Caco-2 (cell line): ENCODE measurements at regions not wholly inside any gene's neighbourhood (a gene's known extent, or its start where the extent isn't known, plus 50 kb on each side); places are given as distances from the start of the nearest gene placed in this dataset.

Experiments
- BruUV-seq: library from RNA; stranded (reverse); fragments of 400-500 nt; replicated peaks from 2 replicates; lab custom pipeline; 2021; lab: Mats Ljungman, UMichigan
- CTCF ChIA-PET: fragments of 300-600 bp; sonication (Branson Sonifier 250); formaldehyde crosslinking; loops from one replicate; lab custom pipeline; 2022; ENCODE audit warnings: antibody characterized with exemption; lab: Charles Lee
- POLR2A ChIA-PET: fragments of 300-600 bp; sonication (Branson Sonifier 250); formaldehyde crosslinking; loops from one replicate; lab custom pipeline; 2022; ENCODE audit warnings: antibody characterized with exemption; lab: Charles Lee
- DNase-seq, 2 experiments: peaks; one replicate each; pipeline versions ENCODE4 v3.0.0 to v3.0.0-alpha.2; 2020 to 2022
- H3K27me3 ChIP-seq: replicated peaks from 2 replicates; pipeline ENCODE4 v1.6.0; 2011; ENCODE audit warnings: low read length; ENCODE audit not compliant: control insufficient read depth, insufficient read depth
- H3K36me3 ChIP-seq: 2 replicates; pipeline ENCODE4 v1.5.1; 2011; ENCODE audit warnings: low read length; ENCODE audit not compliant: control insufficient read depth, insufficient read depth
- H3K4me1 ChIP-seq: fragments of 250-450 bp; sonication (Bioruptor Pico); 2 replicates; pipeline ENCODE4 v1.5.1; 2020; ENCODE audit warnings: mild to moderate bottlenecking
- H3K4me3 ChIP-seq: 2 replicates; pipeline ENCODE4 v1.5.1; 2011; ENCODE audit warnings: low read depth, mild to moderate bottlenecking, control low read depth, low read length
- H3K9me3 ChIP-seq: fragments of 250-450 bp; sonication (Bioruptor Pico); 2 replicates; pipeline ENCODE4 v1.5.1; 2020; ENCODE audit warnings: mild to moderate bottlenecking, moderate library complexity
- H3K27ac Mint-ChIP-seq: one replicate; pipeline ENCODE4 v1.8.0; 2022; ENCODE audit warnings: mixed read lengths; ENCODE audit not compliant: unreplicated experiment
- H3K27me3 Mint-ChIP-seq: one replicate; pipeline ENCODE4 v1.8.0; 2022; ENCODE audit warnings: mixed read lengths; ENCODE audit not compliant: insufficient read depth, unreplicated experiment
- H3K36me3 Mint-ChIP-seq: one replicate; pipeline ENCODE4 v1.8.0; 2022; ENCODE audit warnings: mild to moderate bottlenecking, mixed read lengths; ENCODE audit not compliant: insufficient read depth, unreplicated experiment
- H3K4me1 Mint-ChIP-seq: one replicate; pipeline ENCODE4 v1.8.0; 2022; ENCODE audit warnings: low read depth, mixed read lengths; ENCODE audit not compliant: unreplicated experiment
- H3K4me3 Mint-ChIP-seq: one replicate; pipeline ENCODE4 v1.8.0; 2022; ENCODE audit warnings: mild to moderate bottlenecking, moderate library complexity, mixed read lengths; ENCODE audit not compliant: unreplicated experiment
- H3K9me3 Mint-ChIP-seq: one replicate; pipeline ENCODE4 v1.8.0; 2022; ENCODE audit warnings: mixed read lengths; ENCODE audit not compliant: unreplicated experiment
- CTCF ChIP-seq, 2 experiments: fragments of 200-600 bp in 1 of 2; IDR thresholded peaks; 1 replicate in 1 of 2; 2 replicates in 1 of 2; pipeline versions ENCODE4 v1.5.1 to v1.8.0; 2011 to 2022; ENCODE audit warnings: antibody characterized with exemption in 1 of 2, control low read depth in 1 of 2, inconsistent platforms in 1 of 2, low read depth in 1 of 2, low read length in 1 of 2, mild to moderate bottlenecking in 1 of 2, moderate library complexity in 1 of 2; ENCODE audit not compliant: insufficient read depth in 1 of 2, severe bottlenecking in 1 of 2, unreplicated experiment in 1 of 2
- intact Hi-C: fragments of 100-400 bp; cut with micrococcal nuclease; formaldehyde crosslinking; loops from one replicate; pipeline ENCODE4 v1.10.0; 2022; ENCODE audit not compliant: unreplicated experiment

GRCh38 chr12:39028382-39028781 is 123.0 kb upstream of the CPNE8 start:
- H3K9me3 ChIP-seq, result no peaks in the 10 kb centered on the region; the same call in 1 of the 2 replicates
- Mint-ChIP-seq H3K4me1 (no peaks in the 10 kb centered on the region), H3K9me3 (no peaks in the 10 kb centered on the region), H3K4me3 (no peak overlapping the region), H3K36me3 (no peaks in the 10 kb centered on the region), H3K27me3 (peaks cover 3% of the 10 kb centered on the region), H3K27ac (no peak overlapping the region)
- no peak overlapping the region for H3K4me3 ChIP-seq
- no peaks in the 10 kb centered on the region for H3K36me3 ChIP-seq
- TF ChIP-seq CTCF (IDR thresholded peaks at IDR 0.05; ENCODE audit: insufficient read depth in 1 of 2, low read depth in 1 of 2, low read length in 1 of 2, severe bottlenecking in 1 of 2, unreplicated experiment in 1 of 2), result no peak
- DNase-seq, result no peak
- intact Hi-C loops, result no loop called here
- ChIA-PET CTCF (no interaction called here), POLR2A (no interaction called here)
- no peaks in the 10 kb centered on the region for H3K4me1 ChIP-seq
- BruUV-seq, result no TSS peak
- no peaks in the 10 kb centered on the region for H3K27me3 ChIP-seq

GRCh38 chr12:39012870-39013269 is 107.5 kb upstream of the CPNE8 start:
- Histone ChIP-seq H3K36me3 (no peaks in the 10 kb centered on the region), H3K4me1 (no peaks in the 10 kb centered on the region), H3K9me3 (no peaks in the 10 kb centered on the region), H3K4me3 (no peak overlapping the region), H3K27me3 (no peaks in the 10 kb centered on the region)
- no TSS peak for BruUV-seq
- Mint-ChIP-seq H3K4me1 (no peaks in the 10 kb centered on the region), H3K9me3 (no peaks in the 10 kb centered on the region), H3K27me3 (peaks cover 3% of the 10 kb centered on the region), H3K4me3 (no peak overlapping the region), H3K27ac (no peak overlapping the region), H3K36me3 (no peaks in the 10 kb centered on the region)
- no peak for TF ChIP-seq CTCF (IDR thresholded peaks at IDR 0.05; ENCODE audit: insufficient read depth in 1 of 2, low read depth in 1 of 2, low read length in 1 of 2, severe bottlenecking in 1 of 2, unreplicated experiment in 1 of 2)
- CTCF ChIA-PET, result no interaction called here
- POLR2A ChIA-PET, result no interaction called here
- DNase-seq, result no peak
- intact Hi-C loops, result no loop called here

GRCh38 chr12:39011166-39011565 is 105.8 kb upstream of the CPNE8 start:
- Histone ChIP-seq H3K4me3 (no peak overlapping the region), H3K27me3 (no peaks in the 10 kb centered on the region), H3K36me3 (no peaks in the 10 kb centered on the region), H3K9me3 (no peaks in the 10 kb centered on the region), H3K4me1 (no peaks in the 10 kb centered on the region)
- intact Hi-C loops, result no loop called here
- no peak overlapping the region for H3K27ac Mint-ChIP-seq
- POLR2A ChIA-PET, result no interaction called here
- no peaks in the 10 kb centered on the region for H3K4me1 Mint-ChIP-seq
- CTCF ChIA-PET, result no interaction called here
- no peak for DNase-seq
- no peaks in the 10 kb centered on the region for H3K9me3 Mint-ChIP-seq
- H3K36me3 Mint-ChIP-seq, result no peaks in the 10 kb centered on the region
- TF ChIP-seq CTCF (IDR thresholded peaks at IDR 0.05; ENCODE audit: insufficient read depth in 1 of 2, low read depth in 1 of 2, low read length in 1 of 2, severe bottlenecking in 1 of 2, unreplicated experiment in 1 of 2), result no peak
- H3K4me3 Mint-ChIP-seq, result no peak overlapping the region
- H3K27me3 Mint-ChIP-seq, result peaks cover 3% of the 10 kb centered on the region
- BruUV-seq, result no TSS peak
